SK-N-SH (cell line): ENCODE measurements at regions not wholly inside any gene's neighbourhood (a gene's known extent, or its start where the extent isn't known, plus 50 kb on each side); places are given as distances from the start of the nearest gene placed in this dataset.

Source experiments
- CTCF ChIA-PET: fragments of 300-600, 350-600 bp; formaldehyde crosslinking; extraction: SDS; loops from one replicate; lab custom pipeline; 2021; lab: Yijun Ruan, JAX
- POLR2A ChIA-PET: fragments of 350-600 bp; sonication (Branson Sonifier 250); formaldehyde crosslinking; extraction: SDS; loops from one replicate; lab custom pipeline; 2020; ENCODE audit warnings: antibody characterized with exemption, inconsistent platforms; lab: Yijun Ruan, JAX
- DNase-seq: peaks from one replicate; pipeline ENCODE4 v3.0.0; 2012
- H2AFZ ChIP-seq: fragments of 200-600 bp; sonication (generic); 2 replicates; pipeline ENCODE4 v1.8.1; 2016; ENCODE audit warnings: antibody characterized with exemption, mild to moderate bottlenecking, low read depth
- H3F3A ChIP-seq: fragments of 200-600 bp; sonication (generic); replicated peaks from 2 replicates; pipeline ENCODE3; 2016; ENCODE audit warnings: antibody characterized with exemption, mild to moderate bottlenecking; ENCODE audit not compliant: insufficient read depth
- H3K27ac ChIP-seq, 2 experiments: fragments of 200-500 bp in 1 of 2; fragments of 200-600 bp in 1 of 2; sonication (Bioruptor generic) in 1 of 2; sonication (generic), shearing (Covaris generic) in 1 of 2; 2 replicates each; pipeline versions ENCODE4 v1.5.1 to v1.6.1; 2014 to 2016; ENCODE audit warnings: low read depth in 2 of 2, inconsistent platforms in 1 of 2, low read length in 1 of 2, mild to moderate bottlenecking in 1 of 2, mixed read lengths in 1 of 2
- H3K27me3 ChIP-seq: fragments of 200-600 bp; sonication (generic), shearing (Covaris generic); 2 replicates; pipeline ENCODE4 v1.6.1; 2016; ENCODE audit warnings: mixed run types; ENCODE audit not compliant: insufficient read depth
- H3K36me3 ChIP-seq, 2 experiments: fragments of 200-500 bp in 1 of 2; fragments of 200-600 bp in 1 of 2; sonication (Bioruptor generic) in 1 of 2; sonication (generic) in 1 of 2; replicated peaks in 1 of 2; 2 replicates each; pipeline versions ENCODE3 to v1.5.1; 2014 to 2016; ENCODE audit warnings: low read length in 1 of 2, mild to moderate bottlenecking in 1 of 2; ENCODE audit not compliant: insufficient read depth in 2 of 2, control insufficient read depth in 1 of 2
- H3K4me1 ChIP-seq, 2 experiments: fragments of 200-500 bp in 1 of 2; fragments of 200-600 bp in 1 of 2; sonication (Bioruptor generic) in 1 of 2; sonication (generic), shearing (Covaris generic) in 1 of 2; 2 replicates each; pipeline versions ENCODE4 v1.5.1 to v1.6.1; 2014 to 2016; ENCODE audit warnings: low read depth in 1 of 2, low read length in 1 of 2, mixed run types in 1 of 2; ENCODE audit not compliant: insufficient read depth in 2 of 2, control insufficient read depth in 1 of 2
- H3K4me2 ChIP-seq: fragments of 200-600 bp; sonication (generic), shearing (Covaris generic); 2 replicates; pipeline ENCODE4 v1.6.1; 2017; ENCODE audit warnings: mixed run types
- H3K4me3 ChIP-seq, 2 experiments: fragments of 200-500 bp in 1 of 2; fragments of 200-600 bp in 1 of 2; sonication (Bioruptor generic) in 1 of 2; sonication (generic), shearing (Covaris generic) in 1 of 2; 2 replicates each; pipeline versions ENCODE4 v1.5.1 to v1.8.1; 2014 to 2016; ENCODE audit warnings: low read depth in 2 of 2, inconsistent platforms in 1 of 2, low read length in 1 of 2, mild to moderate bottlenecking in 1 of 2, mixed read lengths in 1 of 2, moderate library complexity in 1 of 2
- H3K79me2 ChIP-seq: fragments of 200-600 bp; sonication (generic); 2 replicates; pipeline ENCODE4 v1.8.1; 2017; ENCODE audit warnings: mild to moderate bottlenecking; ENCODE audit not compliant: insufficient read depth
- H3K9ac ChIP-seq: fragments of 200-600 bp; sonication (generic); 2 replicates; pipeline ENCODE4 v1.6.1; 2017; ENCODE audit warnings: mixed run types
- H3K9me2 ChIP-seq: fragments of 200-600 bp; sonication (generic); 2 replicates; pipeline ENCODE4 v1.6.1; 2017; ENCODE audit warnings: mixed run types
- H3K9me3 ChIP-seq: fragments of 200-600 bp; sonication (generic); 2 replicates; pipeline ENCODE4 v1.6.1; 2017; ENCODE audit warnings: mixed run types, mild to moderate bottlenecking, moderate library complexity
- H4K20me1 ChIP-seq: fragments of 200-600 bp; sonication (generic); 2 replicates; pipeline ENCODE4 v1.6.1; 2017; ENCODE audit warnings: mild to moderate bottlenecking, mixed run types; ENCODE audit not compliant: insufficient read depth
- EP300 ChIP-seq, 2 experiments: IDR thresholded peaks; 2 replicates each; pipeline versions ENCODE4 v1.4.0 to v1.6.1; 2012; ENCODE audit warnings: borderline replicate concordance in 1 of 2, low read depth in 1 of 2, low read length in 1 of 2
- FOSL2 ChIP-seq: IDR thresholded peaks from 2 replicates; pipeline ENCODE4 v1.4.0; 2012; ENCODE audit warnings: low read depth, mild to moderate bottlenecking, moderate library complexity, borderline replicate concordance
- FOXJ3 ChIP-seq: sonication (generic); formaldehyde crosslinking; IDR thresholded peaks from 2 replicates; pipeline ENCODE4 v1.5.1; 2020; ENCODE audit warnings: mild to moderate bottlenecking, missing genetic modification reagents
- GATA2 ChIP-seq: sonication (generic); formaldehyde crosslinking; IDR thresholded peaks from 2 replicates; pipeline ENCODE4 v1.5.0; 2020; ENCODE audit warnings: mild to moderate bottlenecking, missing genetic modification reagents
- NFIC ChIP-seq: IDR thresholded peaks from 2 replicates; pipeline ENCODE4 v1.4.0; 2012; ENCODE audit warnings: borderline replicate concordance
- NRF1 ChIP-seq: IDR thresholded peaks from 2 replicates; pipeline ENCODE4 v1.6.1; 2012; ENCODE audit warnings: low read depth, mild to moderate bottlenecking, low read length
- RCOR1 ChIP-seq: fragments of 150-350 bp; IDR thresholded peaks from 2 replicates; pipeline ENCODE4 v1.6.1; 2017; ENCODE audit warnings: antibody characterized with exemption, low read length
- REST ChIP-seq: IDR thresholded peaks from 2 replicates; pipeline ENCODE4 v1.6.1; 2012; ENCODE audit warnings: mild to moderate bottlenecking, low read depth, low read length, moderate library complexity
- RFX5 ChIP-seq: IDR thresholded peaks from 2 replicates; pipeline ENCODE4 v1.6.1; 2012; ENCODE audit warnings: mild to moderate bottlenecking, improper control_type of control experiment, low read length
- RXRA ChIP-seq: IDR thresholded peaks from 2 replicates; pipeline ENCODE4 v1.4.0; 2012; ENCODE audit warnings: low read depth, mild to moderate bottlenecking, borderline replicate concordance
- SMC3 ChIP-seq: IDR thresholded peaks from 2 replicates; pipeline ENCODE4 v1.6.1; 2012; ENCODE audit warnings: low read depth, low read length, improper control_type of control experiment
- USF2 ChIP-seq: fragments of 150-350 bp; IDR thresholded peaks from 2 replicates; pipeline ENCODE4 v1.6.1; 2017; ENCODE audit warnings: antibody characterized with exemption, low read length, low read depth, borderline replicate concordance
- WGBS: methylation state at CpG from one replicate; pipeline ENCODE4 v1.1.6; 2017; ENCODE audit warnings: low lambda C conversion rate; 5-methylcytosine and 5-hydroxymethylcytosine counted together
- TF ChIP-seq, protein P1 (sequence below): IDR thresholded peaks from 2 replicates; pipeline ENCODE4 v1.4.0; 2012; ENCODE audit warnings: low read depth, borderline replicate concordance
- TF ChIP-seq, protein P2 (sequence below): fragments of 150-350 bp; IDR thresholded peaks from 2 replicates; pipeline ENCODE4 v1.6.1; 2016; ENCODE audit warnings: mild to moderate bottlenecking, low read depth, low read length

GRCh38 chr3:18745472-18745871, 320.3 kb upstream of the SATB1 start (continued):
- TF ChIP-seq REST, result no peak
- no peak for TF ChIP-seq SMC3
- TF ChIP-seq, protein P1, sequence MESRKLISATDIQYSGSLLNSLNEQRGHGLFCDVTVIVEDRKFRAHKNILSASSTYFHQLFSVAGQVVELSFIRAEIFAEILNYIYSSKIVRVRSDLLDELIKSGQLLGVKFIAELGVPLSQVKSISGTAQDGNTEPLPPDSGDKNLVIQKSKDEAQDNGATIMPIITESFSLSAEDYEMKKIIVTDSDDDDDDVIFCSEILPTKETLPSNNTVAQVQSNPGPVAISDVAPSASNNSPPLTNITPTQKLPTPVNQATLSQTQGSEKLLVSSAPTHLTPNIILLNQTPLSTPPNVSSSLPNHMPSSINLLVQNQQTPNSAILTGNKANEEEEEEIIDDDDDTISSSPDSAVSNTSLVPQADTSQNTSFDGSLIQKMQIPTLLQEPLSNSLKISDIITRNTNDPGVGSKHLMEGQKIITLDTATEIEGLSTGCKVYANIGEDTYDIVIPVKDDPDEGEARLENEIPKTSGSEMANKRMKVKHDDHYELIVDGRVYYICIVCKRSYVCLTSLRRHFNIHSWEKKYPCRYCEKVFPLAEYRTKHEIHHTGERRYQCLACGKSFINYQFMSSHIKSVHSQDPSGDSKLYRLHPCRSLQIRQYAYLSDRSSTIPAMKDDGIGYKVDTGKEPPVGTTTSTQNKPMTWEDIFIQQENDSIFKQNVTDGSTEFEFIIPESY, result no peak
- TF ChIP-seq NRF1, result no peak
- TF ChIP-seq FOXJ3 (CRISPR knock-in tag), result no peak
- no peak for TF ChIP-seq RFX5
- TF ChIP-seq, protein P2, sequence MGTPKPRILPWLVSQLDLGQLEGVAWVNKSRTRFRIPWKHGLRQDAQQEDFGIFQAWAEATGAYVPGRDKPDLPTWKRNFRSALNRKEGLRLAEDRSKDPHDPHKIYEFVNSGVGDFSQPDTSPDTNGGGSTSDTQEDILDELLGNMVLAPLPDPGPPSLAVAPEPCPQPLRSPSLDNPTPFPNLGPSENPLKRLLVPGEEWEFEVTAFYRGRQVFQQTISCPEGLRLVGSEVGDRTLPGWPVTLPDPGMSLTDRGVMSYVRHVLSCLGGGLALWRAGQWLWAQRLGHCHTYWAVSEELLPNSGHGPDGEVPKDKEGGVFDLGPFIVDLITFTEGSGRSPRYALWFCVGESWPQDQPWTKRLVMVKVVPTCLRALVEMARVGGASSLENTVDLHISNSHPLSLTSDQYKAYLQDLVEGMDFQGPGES, result no peak
- TF ChIP-seq NFIC, result no peak
- TF ChIP-seq RXRA, result no peak

DNA sequence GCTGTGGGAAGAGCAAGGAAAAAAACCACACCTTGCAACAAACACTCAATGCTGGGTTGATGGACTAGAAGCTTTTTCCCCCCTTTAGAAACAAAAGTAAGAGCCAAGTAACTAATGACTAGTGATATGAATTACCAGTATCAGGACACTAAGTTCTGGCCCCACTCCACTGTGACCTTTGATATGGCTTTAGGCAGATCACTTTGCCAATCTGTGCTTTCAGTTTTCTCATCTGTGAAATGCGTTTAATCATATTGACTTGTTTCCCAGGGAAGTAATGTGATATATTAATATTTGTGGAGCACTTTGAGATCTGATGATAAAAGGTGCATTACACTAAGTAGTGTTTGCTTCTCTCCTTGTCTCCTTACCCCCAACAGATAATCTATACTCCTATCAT, 319.3 kb upstream of the SATB1 start:
- 32% methylated on average over 1 of the region's 1 CpG for WGBS
- ChIA-PET CTCF (interaction anchor here (1.1 to 5.4 kb wide), 2 partner anchors 14 to 185 kb away, joined by 3 to 26 read pairs; no protein-coding TSS in a partner anchor), POLR2A (interaction anchor here (0.5 kb wide), 1 partner anchor 708 kb away, joined by 5 read pairs; no protein-coding TSS in a partner anchor)
- H3K27me3 ChIP-seq, result no peaks in the 10 kb centered on the region
- H3K4me3 ChIP-seq, result no peak overlapping the region
- no peak overlapping the region for H2AFZ ChIP-seq
- no peaks in the 10 kb centered on the region for H3K9me3 ChIP-seq
- no peak overlapping the region for H3K9ac ChIP-seq
- TF ChIP-seq USF2 (no peak), RCOR1 (peak; percentile 34; the same call in 1 of the 2 replicates), FOSL2 (no peak), REST (no peak), EP300 (IDR thresholded peaks at IDR 0.05; ENCODE audit: borderline replicate concordance in 1 of 2, low read depth in 1 of 2, low read length in 1 of 2) (peak in 1 of 2 experiments; percentile 25; a peak in 1 of 4 replicates), GATA2 (CRISPR knock-in tag) (peak; percentile 75), SMC3 (no peak)
- TF ChIP-seq, protein P2, result no peak
- H3K27ac ChIP-seq, result no peak overlapping the region
- no peaks in the 10 kb centered on the region for H3K4me1 ChIP-seq
- H3K4me2 ChIP-seq, result no peak overlapping the region
- H4K20me1 ChIP-seq, result no peaks in the 10 kb centered on the region
- DNase-seq, result no peak
- H3K79me2 ChIP-seq, result no peaks in the 10 kb centered on the region
- H3F3A ChIP-seq, result no peaks in the 10 kb centered on the region
- no peaks in the 10 kb centered on the region for H3K36me3 ChIP-seq
- H3K9me2 ChIP-seq, result no peaks in the 10 kb centered on the region
